CD4-positive, alpha-beta T cell treated with Interferon alpha-2 for 1 hour (primary cell): ENCODE measurements at regions not wholly inside any gene's neighbourhood (a gene's known extent, or its start where the extent isn't known, plus 50 kb on each side); places are given as distances from the start of the nearest gene placed in this dataset.
A peak's percentile ranks its signal among the peaks of the same experiment; 100 is the strongest.
"Not testable (repeated sequence)": the region's sequence is repeated elsewhere in the genome, so short reads cannot be mapped to it uniquely, and the experiment has no call there.

Source experiments
- DNase-seq, 2 donors: peaks; one replicate each; pipeline ENCODE4 v3.0.0-alpha.2; 2020 to 2022

DNA sequence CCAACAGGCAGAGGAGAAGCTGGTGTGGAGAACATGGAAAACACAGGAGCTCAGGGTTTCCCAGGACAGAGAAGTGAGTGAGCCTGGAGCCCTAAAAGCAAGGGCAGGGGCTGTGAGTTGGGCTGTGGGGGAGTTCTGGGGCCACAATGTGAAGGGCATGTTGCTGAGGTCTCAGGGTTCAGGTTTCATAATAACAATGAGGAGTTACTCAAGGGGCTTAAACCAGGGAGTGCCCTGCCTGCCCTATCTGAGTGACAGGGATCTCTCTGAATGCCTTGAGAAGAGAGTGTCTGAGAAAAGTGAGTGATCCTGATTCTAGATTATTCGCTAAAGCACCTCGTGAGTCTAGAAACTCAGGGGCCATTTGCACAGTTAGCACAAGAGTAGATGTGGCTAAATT, 129.6 kb downstream of the VPREB1 start:
- DNase-seq = no peak

DNA sequence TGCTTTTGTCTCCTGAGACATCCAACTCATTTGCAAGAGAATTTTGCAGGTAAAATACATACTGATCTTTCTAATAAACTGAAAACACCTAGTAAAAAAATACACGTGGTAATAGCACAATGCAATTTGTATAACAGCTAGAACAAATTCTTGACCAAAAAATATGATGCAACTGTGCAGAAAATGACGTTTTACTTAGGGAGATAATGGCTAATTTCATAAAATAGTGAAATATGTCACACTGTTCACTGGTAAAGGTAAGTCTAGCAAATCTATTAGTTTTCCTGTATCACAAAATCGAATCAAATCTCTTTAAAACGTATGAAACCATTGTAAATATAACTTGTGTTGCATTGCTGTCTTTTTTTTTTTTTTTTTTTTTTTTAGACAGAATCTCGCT, 130.0 kb downstream of the VPREB1 start:
- DNase-seq = no peak

DNA sequence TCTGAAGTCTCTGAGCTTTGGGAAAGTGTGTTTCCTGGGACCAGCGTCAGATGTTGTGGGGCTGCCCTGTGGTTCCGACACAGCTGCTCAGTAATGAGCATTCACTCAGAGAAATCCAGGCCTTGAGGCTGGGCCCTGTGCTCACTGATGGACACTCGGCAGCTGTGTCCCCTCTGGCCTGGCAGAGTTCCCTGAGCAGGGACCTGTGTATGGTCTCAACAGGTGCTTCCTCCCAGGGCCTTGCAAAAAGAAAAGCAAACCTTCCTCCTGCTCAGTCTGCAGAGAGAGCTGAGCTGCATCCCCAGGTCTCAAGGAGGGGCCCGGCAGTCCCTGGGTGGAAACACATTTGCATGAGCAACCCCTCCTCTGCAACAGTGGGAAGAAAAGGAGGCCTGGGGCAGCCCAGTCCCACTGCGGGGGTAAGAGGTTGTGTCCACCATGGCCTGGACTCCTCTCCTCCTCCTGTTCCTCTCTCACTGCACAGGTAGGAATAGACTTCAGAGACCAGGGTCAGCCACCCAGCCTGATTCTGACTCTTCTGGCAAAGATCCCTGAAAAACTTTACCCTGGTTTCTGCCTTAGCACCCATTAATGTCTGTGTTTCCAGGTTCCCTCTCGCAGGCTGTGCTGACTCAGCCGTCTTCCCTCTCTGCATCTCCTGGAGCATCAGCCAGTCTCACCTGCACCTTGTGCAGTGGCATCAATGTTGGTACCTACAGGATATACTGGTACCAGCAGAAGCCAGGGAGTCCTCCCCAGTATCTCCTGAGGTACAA, 131.2 kb downstream of the VPREB1 start:
- no peak for DNase-seq

DNA sequence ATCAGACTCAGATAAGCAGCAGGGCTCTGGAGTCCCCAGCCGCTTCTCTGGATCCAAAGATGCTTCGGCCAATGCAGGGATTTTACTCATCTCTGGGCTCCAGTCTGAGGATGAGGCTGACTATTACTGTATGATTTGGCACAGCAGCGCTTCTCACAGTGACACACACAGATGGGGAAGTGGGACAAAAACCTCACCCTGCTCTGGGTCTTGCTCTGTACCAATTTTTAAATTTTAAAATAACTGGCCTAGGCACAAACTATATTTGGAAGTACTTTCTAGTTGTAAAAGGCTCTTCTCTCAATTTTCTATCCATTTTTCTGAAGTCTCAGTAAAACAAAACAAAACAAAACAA, 131.7 kb downstream of the VPREB1 start:
- DNase-seq = no peak

DNA sequence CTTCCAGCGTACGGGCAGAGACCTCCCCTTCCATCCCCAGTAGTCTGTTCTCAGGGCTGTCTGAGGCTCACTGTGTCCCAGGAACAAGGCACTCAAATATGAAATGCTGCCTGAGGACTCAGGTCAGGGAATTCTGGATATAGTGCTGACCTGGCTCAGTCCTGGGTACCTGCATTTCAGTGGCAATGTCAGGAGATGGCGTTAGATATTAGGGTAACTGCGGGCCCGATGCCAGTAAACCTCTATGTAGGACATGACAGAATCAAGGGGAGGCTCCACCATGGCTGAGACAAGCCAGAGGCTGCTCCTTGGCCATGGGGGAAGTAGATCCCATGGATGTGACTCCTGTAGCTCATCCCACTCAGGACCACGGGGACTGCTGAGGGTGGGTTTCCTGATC, 131.7 kb downstream of the ZNF280B start:
- not testable (repeated sequence) for DNase-seq

DNA sequence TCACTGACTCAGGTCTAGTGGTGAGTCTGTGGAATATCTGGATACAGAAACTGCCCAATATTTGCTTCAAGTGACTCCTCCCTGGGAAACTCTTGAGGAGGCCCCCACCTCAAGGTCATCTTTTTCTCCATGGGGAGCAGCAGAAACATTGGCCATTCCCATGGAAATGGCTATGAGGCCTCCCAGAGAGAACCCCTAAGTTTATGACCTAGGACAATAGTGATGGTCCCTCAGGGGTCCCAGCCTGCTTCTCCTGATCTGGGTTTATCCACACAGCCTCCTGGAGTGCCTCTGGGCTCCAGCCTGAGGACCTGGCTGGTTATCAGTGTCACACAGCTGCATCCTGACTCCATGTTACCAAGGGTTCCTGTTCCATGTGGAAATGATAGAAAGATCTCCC, 131.2 kb downstream of the ZNF280B start:
- DNase-seq = no peak

DNA sequence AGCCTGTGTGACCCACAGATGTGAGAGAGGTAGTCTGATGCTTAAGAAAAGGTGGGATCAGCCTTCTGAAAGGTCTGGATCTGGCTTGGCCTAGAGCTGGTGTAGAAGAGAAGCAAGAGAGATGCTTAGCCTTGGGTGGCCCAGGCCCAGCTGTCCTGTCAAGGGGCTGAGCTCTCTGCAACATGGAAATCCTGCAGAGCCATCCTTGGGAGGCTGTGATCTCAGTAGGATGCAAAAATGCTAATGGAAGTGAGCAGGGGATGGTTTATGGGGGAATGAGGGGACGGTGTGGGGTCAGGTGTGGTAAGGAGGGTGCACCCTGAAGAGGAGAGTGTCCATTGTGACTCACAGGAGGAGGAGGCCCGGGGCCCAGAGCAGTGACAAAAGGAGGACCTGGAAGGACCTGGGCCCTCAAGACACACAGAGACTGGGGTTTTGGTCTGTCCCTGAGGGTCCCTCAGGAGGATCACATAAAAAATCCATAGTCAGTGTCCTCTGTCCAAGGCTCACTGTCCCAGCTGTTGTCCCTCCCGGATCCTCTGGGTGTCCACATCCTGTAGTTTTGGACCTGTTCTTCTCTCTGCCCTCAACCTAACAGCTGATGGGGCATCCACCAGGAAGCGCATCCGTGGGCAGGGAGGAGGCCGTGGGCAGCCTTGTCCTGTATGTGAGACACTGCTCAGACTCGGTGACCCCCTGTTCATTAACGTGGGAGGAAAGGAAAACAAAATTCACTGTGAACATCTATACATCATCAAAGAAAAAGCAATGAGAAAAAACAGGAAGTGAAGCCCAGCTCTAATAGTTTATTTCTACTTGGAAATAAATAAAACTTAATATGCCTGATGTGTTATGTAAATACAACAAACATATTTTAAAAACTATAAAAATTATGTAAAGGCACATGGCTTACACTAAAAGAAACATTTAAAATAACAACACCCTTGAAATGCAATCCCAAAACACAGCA, 129.8 kb downstream of the ZNF280B start:
- no peak for DNase-seq

DNA sequence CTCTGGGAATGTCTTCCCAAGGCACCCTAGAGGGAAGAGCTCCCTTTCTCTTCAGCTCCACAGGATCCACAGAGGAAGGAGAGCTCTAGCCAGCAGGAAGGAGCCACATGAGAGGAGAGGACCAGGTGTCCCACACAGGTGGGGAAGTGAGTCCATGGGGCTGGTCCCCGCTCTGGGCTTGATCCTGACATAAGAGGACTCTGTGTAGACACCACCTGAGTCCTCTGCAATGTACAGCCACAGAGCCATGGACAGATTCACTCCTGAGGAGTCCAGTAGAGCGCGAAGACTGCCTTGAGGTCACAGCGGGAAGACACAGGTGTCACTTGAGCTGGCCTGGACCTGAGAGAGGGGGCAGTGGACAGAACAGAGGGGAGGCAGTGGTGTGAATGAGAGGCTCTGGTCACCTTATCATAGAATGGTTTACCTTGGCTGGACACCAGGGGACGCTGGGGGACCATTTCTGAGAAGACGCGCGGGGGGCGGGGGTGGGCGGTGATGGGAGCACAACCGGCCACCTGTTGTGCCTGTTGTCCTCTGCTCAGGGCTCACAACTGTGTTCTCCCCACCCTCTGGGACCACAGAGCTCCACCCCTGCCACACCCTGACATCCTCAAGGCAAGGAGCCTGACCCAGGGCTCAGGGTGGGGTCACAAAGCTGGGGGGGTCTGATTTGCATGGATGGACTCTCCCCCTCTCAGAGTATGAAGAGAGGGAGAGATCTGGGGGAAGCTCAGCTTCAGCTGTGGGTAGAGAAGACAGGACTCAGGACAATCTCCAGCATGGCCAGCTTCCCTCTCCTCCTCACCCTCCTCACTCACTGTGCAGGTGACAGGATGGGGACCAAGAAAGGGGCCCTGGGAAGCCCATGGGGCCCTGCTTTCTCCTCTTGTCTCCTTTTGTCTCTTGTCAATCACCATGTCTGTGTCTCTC, 128.2 kb downstream of the ZNF280B start:
- peak in 1 of 2 donors; percentile 54 for DNase-seq

DNA sequence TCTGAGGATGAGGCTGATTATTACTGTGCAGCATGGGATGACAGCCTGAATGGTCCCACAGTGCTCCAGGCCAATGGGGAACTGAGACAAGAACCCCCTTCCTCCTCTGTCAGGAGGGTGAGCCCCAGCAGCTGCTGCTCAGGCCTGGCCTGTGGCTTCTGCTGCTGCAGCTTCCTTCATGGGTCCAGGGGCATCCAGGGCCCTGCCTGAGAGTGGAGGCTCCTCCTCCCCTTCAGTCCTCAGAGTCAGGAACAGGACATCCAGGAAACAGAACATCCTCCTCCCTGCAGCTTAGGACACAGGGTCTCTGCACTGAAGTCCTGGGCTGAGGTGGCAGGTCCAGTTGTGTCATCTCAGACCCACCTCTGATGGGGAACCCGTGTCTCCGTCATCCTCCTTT, 127.2 kb downstream of the ZNF280B start:
- not testable (repeated sequence) for DNase-seq

DNA sequence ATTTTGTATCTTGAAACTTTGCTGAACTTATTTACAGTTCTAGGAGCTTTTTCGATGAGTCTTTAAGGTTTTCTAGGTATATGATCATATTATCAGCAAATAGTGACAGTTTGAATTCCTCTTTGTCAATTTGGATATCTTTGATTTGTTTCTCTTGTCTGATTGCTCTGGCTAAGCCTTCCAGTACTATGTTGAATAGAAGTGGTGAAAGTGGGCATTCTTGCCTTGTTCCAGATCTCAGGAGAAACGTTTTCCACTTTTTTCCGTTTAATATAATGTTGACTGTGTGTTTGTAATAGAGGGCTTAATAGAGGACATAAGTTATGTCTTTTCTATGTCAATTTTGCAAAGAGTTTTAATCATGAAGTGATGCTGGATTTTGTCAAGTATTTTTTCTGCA, 124.3 kb downstream of the ZNF280B start:
- DNase-seq = no peak

DNA sequence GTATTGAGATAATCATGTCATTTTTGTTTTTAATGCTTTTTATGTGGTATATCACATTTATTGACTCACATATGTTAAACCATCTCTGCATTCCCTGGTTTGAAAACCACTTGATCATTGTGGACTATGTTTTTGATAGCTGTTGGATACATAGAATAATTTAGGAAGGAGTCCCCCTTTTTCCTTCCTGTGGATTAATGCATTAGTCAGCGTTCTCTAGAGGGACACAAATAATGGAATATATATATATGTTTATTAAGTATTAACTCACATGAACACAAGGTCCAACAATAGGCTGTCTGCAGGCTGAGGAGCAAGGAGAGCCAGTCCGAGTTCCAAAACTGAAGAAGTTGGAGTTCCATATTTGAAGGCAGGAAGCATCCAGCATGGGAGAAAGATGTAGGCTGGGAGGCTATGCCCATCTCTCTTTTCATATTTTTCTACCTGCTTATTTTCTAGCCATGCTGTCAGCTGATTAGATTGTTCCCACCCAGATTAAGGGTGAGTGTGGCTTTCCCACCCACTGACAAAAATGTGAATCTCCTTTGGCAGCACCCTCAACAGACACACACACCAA, 123.8 kb downstream of the ZNF280B start:
- DNase-seq = no peak

DNA sequence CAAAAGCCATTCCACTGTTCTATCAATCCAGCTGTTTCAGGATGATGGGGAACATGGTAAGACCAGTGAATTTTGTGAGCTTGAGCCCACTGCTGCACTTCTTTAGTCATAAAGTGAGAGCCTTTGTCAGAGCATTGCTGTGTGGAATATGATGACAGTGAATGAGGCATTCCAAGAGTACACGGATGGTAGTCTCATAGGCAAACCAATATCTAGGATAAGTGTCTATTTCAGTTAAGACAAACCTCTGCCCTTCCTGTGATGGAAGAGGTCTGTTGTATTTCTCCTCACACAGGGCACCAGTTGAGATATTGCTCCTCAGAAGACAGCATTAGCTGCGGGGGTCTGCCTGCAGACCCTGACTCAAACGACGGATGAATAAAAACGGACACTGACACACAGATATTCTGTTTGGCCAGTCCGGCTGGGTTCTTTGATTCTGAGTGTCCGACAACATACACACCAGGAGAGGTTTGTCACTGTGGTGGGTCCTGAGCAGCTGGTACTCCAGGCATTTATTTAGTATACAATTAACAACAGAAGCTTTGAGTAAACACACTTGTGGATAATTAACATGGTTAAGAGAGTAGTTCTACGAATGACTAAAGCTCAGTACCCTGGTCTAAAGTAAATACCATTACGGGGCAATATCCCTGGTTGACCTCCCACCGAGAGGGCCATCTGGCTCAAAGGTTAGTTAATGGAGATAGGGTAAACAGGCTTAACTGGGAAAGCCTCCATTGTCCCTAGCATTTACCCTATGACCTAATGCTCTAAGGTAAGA, 121.7 kb downstream of the ZNF280B start:
- no peak for DNase-seq

DNA sequence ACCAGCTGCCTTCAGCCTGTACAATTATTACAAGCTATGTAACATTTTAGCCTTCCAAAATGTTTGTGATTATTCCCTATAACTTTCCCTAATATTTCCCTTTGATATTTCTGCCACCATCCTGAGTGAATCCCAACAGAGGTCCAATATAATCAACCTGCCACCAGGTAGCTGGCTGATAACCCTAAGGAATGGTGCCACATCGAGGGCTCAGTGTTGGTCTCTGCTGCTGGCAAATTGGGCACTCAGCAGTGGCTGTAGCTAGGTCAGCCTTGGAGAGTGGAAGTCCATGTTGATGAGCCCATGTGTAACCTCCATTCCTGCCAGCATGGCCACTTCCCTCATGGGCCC, 121.2 kb downstream of the ZNF280B start:
- DNase-seq = no peak

DNA sequence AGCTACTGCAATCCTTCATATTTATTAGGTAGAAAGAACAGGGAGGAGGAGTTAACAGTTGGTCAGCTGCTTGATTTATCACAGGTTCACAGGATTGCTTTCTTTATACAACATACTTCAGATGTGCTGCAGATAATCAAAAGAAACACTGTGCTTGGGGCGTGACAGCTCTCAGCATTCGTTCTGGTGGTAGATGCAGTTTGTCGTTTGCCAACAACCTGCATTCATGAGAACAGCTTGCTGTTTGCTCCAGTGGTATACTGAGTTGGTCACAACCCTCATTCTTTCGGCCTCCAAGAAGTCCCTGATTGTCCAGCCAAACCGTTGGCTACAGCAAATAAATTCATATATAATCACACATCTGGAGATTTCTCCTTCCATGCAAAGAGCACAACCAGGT, 120.5 kb downstream of the ZNF280B start:
- DNase-seq = no peak

DNA sequence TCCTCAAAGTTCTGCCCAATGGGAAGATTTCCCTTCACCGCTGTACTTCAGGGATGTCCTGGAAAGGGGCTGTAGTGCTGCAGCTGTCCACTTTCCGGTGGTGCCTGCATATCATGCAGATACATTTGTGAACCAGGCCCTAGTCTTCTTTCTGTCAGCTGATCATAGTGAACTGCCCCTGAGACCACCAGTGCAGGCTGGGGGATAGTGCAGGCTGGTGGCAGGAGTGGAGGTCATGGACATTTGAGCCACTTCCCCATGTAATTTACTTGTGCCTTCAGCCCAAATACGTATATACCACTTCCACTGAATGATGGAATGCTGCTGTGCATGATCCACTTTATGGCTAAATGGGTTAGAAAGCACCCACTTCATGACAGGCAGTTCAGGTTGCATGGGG, 120.0 kb downstream of the ZNF280B start:
- no peak for DNase-seq

DNA sequence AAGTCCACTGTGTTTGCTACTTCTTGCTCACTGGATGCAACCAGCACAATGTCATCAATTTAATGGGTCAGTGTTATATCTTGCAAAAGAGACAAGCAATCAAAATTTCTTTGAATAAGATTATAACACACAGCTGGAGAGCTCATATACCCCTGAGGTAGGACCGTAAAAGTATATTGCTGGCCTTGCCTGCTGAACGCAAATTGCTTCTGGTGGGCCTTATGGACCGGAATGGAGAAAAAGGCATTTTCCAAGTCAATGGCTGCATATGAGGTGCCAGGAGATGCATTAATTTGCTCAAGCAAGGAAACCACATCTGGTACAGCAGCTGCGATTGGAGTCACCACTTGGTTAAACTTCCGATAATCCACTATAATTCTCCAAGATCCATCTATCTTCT, 119.1 kb downstream of the ZNF280B start:
- DNase-seq = no peak

DNA sequence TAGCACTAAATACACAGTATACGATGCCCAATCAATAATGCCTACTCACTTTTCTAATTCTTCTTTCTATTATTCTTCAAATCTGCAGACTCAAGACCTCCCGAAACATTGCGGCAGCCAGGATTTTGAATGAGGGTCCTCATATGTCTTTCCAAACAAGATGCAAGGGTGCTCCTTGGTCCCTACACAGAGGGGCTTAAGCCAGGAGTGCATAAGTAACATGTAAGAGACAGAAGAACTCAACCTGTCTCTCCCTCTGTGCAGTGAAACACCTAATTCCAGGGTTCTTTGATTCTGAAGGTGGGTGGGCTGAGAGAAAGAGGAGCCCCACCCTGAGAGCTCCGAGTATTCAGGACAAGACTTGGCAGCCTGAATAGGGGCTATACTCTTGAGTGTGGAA, 117.6 kb downstream of the ZNF280B start:
- DNase-seq = no peak

DNA sequence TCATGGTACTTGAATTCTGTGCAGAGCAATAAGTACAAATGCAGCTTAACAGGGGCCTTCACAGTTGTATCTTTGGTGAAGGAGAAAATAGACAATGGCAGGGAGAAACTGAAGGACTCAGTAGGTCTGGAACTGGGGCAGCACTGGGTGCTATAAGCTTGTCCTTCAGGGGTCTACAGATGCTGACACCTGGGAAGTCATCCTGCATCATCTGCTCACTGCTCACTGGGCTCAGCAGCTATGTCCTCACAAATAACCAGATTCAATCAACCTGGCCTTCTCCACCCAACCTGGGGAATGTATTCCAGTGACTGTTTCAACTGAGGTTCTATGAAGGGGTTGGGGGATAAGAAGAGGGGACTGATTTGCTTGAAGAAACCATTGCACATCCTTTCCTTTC, 117.0 kb downstream of the ZNF280B start:
- no peak for DNase-seq

DNA sequence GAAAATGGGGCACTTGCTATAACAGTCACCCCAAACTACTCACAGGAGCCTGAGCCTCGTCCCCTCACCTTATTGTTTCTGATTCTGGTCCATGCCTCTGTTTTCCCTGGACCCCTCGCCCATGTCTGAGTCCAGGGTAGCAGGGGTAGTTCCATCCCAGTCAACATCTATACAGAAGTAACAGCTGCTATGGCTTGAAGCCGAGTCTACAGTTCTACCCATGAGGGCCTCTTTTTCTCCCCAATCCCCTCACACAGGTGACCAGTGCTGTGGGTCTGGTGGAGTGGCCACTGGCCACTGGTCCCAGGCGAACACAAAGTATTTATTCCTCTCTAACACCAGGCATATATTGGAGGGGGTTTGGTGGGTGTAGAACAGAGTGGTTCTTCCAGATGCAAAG, 116.4 kb downstream of the ZNF280B start:
- no peak for DNase-seq

DNA sequence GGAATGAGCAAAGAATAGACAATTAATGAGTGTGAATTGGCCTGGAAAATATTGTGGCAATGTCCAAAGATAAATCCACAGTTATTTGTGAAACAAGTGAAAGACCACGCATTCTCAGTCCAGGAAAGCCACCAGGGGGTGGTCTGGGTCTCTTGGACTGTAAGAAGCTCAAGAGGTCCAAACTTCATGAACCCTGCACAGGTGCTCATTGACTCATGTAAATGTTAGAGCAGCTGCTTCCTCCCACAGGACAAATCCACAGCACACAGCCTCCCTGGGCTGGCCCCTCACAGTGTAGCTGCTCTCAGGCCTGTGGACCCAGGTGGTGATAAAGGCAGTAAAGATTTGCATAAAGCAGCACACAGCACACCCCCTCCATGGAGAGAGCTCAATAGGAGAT, 114.0 kb downstream of the ZNF280B start:
- peak in 1 of 2 donors; percentile 42 for DNase-seq

DNA sequence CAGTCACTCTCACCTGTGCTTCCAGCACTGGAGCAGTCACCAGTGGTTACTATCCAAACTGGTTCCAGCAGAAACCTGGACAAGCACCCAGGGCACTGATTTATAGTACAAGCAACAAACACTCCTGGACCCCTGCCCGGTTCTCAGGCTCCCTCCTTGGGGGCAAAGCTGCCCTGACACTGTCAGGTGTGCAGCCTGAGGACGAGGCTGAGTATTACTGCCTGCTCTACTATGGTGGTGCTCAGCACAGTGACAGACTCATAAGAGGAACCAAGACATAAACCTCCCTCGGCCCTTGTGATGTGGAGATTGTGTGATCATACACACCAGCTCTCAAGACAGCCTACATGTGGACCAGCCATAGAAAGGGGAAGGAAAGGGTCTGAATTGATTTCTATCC, 113.3 kb downstream of the ZNF280B start:
- peak in 1 of 2 donors; percentile 20 for DNase-seq

DNA sequence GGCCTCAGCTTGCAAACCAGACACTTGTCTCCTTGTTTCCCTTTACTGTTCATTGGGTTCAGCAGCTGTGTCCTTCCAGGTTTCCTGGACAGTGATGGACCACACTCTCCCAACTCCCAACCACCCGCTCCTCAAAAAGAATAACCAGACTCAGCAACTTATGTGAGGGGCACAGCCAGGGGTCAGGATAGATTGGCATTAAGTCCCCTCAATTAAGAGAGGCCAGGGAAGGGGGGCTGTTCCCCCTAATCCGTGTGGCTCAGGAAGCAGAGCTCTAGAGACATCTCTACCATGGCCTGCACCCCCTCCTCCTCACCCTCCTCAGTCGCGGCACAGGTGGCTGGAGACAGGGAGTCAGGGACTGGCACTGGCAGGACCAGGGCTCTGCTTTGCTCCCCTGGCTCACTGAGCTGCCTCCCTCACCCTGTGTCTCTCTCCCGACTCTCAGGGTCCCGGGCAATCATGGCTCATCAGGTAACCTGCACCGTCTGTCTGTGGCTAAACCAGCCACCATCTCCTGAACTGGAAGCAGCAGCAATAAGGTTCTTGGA, 111.7 kb downstream of the ZNF280B start:
- no peak for DNase-seq
